Limb (tissue), 2 donors: ENCODE measurements at regions not wholly inside any gene's neighbourhood (a gene's known extent, or its start where the extent isn't known, plus 50 kb on each side); places are given as distances from the start of the nearest gene placed in this dataset.
"Not testable (repeated sequence)": the region's sequence is repeated elsewhere in the genome, so short reads cannot be mapped to it uniquely, and the experiment has no call there.

Experiments used
- DNase-seq, 2 donors: peaks; one replicate each; pipeline ENCODE4 v3.0.0-alpha.2; 2016; ENCODE audit errors: extremely low spot score in 2 of 2

DNA sequence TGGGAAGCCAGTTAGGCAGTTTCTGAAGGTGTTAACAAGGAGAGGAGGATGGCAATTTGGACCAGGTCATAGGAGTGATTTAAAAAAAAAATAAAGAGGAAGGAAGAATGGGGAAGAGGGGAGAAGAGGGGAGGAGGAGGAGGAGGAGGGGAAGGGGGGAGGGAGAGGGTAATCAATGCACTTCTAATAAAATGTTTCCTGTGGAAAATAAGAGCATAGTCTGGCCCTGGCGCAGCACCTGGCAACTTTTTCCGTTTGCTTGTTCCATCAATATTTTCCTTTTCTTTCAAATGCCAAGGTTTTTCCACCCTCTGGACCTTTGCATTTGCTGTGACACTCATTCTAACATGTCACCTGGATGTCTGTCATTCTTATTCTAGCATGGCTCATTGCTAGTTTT, 308.2 kb downstream of the PPP1R3A start:
- no peak for DNase-seq

GRCh38 chr7:113608782-113609181, 310.0 kb downstream of the PPP1R3A start:
- no peak for DNase-seq

DNA sequence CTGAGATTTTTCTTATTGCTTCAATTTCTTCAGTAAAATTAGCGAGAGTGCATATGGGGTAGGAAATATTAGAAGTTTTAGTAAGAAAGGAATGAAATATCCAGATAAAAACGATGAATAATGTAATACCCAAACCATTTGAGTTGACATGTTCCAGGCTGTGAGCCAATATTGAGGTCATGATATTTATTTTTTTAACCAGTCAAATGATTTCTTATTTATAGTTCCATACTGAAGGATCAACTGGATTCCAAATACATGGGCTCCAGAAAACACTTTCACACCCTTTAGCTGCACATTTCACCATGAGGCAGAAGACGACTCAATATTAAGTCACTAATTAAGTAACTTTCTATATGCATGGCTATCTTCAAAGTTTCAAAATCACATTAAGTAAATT, 312.5 kb downstream of the PPP1R3A start:
- DNase-seq = no peak

GRCh38 chr7:113600428-113600827, 318.4 kb downstream of the PPP1R3A start:
- not testable (repeated sequence) for DNase-seq

DNA sequence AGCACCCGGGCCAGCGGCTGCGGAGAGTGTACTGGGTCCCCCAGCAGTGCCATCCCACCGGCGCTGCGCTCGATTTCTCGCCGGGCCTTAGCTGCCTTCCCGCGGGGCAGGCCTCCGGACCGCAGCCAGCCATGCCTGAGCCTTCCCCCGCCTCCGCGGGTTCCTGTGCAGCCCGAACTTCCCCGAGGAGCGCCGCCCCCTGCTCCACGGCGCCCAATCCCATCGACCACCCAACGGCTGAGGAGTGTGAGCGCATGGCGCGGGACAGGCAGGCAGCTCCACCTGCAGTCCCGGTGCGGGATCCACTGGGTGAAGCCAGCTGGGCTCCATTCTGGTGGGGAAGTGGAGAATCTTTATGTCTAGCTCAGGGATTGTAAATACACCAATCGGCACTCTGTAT, 325.4 kb downstream of the PPP1R3A start:
- DNase-seq = not testable (repeated sequence)

- not testable (repeated sequence) for DNase-seq
Measured at GRCh38 chr7:113592924-113593323, 325.9 kb downstream of the PPP1R3A start.

DNA sequence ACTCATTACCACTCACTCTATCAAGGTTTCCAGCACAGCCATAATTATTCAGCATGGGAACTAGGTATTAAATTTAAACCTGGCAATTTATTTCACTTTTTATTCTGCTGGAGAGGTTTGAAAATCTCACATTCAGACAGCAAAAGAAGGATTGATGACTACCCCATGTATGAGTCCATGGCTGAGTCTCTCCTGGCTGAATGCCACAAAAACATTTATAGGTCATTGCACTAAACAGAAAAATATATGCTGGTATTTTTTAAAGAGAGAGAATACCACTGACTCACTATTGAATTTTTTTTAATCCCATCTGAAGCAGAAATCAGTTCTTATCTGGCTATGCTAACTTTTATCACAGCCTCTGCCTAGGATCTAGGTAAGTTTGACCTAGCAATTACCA, 336.3 kb downstream of the PPP1R3A start:
- no peak for DNase-seq

GRCh38 chr7:113563257-113563656, 355.6 kb downstream of the PPP1R3A start:
- DNase-seq = not testable (repeated sequence)

- DNase-seq = peak in 1 of 2 donors; percentile 31
Measured at GRCh38 chr7:113562801-113563200, 356.0 kb downstream of the PPP1R3A start.

GRCh38 chr7:113562242-113562641, 356.6 kb downstream of the PPP1R3A start:
- DNase-seq = no peak

- no peak for DNase-seq
Measured at GRCh38 chr7:113561446-113561845, 357.4 kb downstream of the PPP1R3A start.

- DNase-seq = no peak
Measured at GRCh38 chr7:113550966-113551365, 367.8 kb downstream of the PPP1R3A start.

DNA sequence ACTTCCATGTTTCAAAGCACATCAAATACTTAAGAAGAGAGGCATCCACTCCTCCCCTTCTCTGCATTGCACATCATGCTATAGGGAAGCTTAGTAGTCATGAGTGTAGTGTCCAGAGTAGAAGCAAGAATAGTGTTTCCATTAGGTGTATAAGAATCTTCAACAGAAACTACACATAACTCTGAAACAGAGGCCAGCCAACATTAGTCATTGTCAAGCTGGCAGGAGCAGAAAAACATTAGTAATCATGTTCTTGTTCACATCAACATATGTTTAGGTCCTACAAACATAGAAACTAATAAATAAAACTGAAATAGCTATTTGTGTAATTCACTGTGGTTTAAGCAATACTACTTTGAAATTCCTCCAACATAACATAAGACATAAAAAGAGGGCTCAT, 370.2 kb downstream of the PPP1R3A start:
- no peak for DNase-seq

- DNase-seq = no peak
Measured at GRCh38 chr7:113548137-113548536, 370.7 kb downstream of the PPP1R3A start.

- no peak for DNase-seq
Measured at GRCh38 chr7:113521468-113521867, 397.3 kb downstream of the PPP1R3A start.

GRCh38 chr7:113519472-113519871, 399.3 kb downstream of the PPP1R3A start:
- no peak for DNase-seq

- DNase-seq = no peak
Measured at GRCh38 chr7:113504691-113505090, 386.3 kb upstream of the SMIM30 start.

DNA sequence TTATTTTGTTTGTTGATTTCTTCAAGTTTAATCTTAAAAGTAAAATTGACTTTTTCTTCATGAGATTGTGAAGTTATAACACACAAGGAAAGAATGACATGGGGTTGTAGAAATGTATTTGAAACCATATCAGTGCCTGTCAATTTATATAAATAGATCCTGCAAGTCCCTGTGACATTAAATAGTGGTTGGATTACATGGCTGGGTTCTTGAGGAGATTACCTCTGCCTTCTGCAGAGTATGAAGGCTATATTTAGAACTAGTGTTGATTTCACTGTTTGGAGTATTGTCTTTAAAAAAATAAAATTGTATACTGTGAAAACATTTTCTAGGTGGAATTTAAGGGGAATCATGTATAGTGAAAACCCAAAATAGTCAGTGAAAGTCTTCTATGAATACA, 385.8 kb upstream of the SMIM30 start:
- no peak for DNase-seq

GRCh38 chr7:113496586-113496985, 378.2 kb upstream of the SMIM30 start:
- not testable (repeated sequence) for DNase-seq

DNA sequence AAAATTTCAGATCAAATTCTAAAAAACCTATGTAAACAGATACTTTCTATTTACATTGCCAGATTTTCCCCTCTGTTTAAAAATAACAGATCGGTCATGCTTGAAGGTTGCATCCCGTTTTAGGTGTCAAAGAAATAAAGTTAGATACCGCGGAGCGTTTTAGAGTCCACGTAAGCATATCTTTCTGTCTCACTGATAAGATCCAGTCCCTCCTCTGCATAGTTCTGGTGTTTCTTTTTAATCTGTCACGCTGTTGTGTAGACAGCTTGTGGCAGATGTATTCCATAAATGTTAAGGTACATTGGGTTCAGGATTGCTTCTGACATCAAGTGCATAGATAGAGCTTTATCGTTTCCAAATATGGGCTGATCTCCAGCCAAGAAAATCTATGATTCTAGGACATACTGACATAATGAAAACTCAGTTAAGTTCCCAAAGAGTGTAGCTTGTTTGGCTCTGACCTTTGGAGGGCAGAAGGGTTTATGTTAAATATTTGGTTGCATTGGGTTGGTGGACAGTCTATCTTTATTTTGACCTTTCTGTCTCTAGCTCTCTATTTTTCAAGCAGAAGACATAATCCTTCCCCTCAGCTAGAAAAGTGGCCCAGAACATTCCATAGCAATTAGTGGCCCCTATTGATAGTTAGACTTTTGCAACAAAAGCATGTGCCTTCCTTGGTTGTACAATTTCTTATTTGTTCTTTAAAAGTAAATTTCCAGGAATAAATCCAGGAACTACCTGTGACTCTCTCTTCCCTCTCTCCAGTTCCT, 376.6 kb upstream of the SMIM30 start:
- not testable (repeated sequence) for DNase-seq

DNA sequence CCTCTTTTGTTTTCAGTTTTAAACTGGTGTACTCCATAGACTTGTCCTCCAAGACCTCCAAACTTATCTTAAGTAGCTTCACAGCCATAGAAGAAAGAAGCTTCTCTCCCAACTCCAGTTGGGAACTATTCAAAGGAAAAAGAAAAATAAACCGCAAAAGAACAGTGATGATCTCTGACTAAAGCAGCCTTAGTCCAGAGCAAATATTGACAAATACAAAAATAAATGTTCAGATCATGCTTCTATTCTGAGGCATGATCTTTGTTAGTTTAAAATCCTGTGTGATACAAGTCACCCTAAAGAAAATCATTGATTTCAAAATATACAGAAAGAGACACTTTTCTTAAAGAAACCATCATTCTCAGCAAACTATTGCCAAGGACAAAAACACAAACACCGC, 373.0 kb upstream of the SMIM30 start:
- DNase-seq = no peak

GRCh38 chr7:113487925-113488731, 369.8 kb upstream of the SMIM30 start:
- DNase-seq = no peak

- DNase-seq = no peak
Measured at GRCh38 chr7:113486548-113486947, 368.2 kb upstream of the SMIM30 start.
